ENCODE measurements at regions not wholly inside any gene's neighbourhood (a gene's known extent, or its start where the extent isn't known, plus 50 kb on each side); places are given as distances from the start of the nearest gene placed in this dataset.

DNA sequence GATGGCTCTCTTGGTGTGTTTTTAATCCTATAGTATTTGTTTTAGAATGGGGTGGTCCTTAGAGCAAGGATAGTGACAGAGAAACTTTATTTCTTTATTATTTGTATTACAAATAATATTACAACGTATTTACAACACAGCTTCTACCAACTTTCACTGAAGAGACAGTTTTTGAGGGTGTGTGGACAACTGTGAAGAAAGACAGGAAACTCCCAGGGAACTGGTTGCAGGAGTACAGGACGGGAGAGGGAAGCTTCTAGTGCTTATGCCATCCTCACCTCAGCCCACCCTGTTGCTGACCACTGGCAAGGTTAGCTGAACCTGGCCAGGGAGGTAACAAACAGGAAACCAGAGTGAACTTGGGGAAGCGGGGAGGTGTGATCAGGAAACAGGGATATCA, 251.7 kb downstream of the BCL11A start:
- DNase-seq (no peak), ATAC-seq (no peak)
- intact Hi-C loops (cut with DNase I, micrococcal nuclease) = no loop called here

DNA sequence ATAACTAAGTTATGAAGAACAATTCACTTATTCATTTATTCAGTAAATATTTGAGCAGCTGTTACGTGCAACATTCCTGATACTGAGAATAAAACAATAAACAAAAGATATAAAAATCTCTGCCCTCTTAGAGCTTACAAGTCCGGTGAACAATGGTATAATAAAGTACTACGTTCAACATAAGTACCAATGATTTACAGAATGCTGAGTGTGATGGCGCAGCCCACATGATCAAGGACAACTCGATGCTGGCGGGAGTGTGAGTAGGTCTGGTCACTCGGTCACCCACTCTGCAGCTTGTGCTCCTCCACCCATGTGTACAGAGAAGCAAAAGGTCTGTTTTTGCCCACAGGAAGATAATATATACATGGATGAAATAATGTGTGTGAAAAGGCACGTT, 254.3 kb downstream of the BCL11A start:
- peak in 1 of 2 donors; percentile 38 for DNase-seq
- intact Hi-C loops (cut with DNase I, micrococcal nuclease) = no loop called here
- peak; percentile 73 for ATAC-seq

DNA sequence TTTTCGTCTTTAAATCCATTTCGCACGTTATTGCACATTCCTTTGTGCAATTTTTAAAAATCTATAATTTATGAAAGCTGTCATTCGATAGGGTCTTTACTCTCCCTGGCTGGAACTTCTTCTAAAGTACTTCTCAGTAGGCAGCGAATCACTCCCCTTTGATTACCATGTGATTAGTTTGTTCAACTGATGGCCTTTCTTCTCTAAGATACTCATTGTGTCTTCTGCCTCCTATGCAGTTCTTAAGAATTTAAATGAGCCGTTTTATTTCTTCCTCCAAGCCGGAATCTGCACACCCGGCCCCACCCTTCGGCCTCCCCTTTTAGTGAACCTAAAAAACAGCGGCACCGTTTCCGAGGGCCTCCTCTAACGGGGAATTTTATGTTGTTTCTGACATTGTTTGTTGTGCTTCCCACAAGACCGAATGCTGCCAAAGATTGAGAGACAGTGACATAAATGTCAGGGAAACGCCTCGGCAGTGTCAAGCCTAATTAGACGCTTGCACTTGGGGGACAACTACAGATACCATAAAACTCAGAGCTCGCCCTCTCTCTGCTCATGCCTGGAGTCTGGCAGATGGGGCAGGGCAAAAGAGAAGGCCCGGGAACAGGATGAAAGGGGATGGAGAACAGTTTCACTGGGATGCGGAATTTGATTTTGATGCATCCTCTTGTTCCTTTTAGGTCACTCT, 255.3 kb downstream of the BCL11A start:
- DNase-seq = no peak
- intact Hi-C loops (cut with DNase I, micrococcal nuclease) = no loop called here
- ATAC-seq = peak; percentile 13

DNA sequence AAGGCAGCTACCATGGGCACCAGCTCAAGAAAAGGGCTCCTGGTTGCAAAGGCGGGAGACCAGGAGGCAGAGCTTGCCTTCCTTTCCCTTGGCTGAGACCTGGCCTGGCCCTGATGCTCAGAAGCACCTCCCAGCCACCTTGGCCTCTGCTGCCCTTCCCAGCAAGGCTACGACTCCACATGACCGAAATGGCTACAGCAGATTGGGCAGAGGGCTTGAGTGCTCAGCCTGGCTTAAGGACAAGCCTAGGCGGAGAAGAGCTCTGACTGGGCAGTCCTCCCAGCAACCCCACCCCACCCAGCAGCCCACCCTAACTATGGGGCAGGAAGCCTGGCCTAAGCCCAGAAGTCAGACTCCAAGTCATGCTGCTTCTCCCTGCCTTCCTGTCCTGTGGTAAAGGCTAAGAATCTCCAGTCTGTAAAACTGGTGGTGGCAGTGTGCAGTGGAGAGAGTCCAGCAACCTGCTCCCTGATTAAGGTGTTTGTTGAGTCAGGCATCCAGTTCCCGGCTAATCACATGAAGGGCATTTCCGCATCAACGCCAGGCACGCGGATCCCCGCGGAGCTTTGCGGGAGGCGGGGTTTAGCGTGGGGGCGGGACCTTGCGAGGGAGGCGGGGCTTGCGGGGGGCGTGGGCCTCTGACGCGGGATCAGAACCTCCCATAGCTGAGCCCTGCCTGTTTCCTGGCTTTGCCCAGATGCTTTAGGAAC, 256.0 kb downstream of the BCL11A start:
- ATAC-seq (peak; percentile 89), DNase-seq (peak; percentile 50 to 67)
- intact Hi-C loops (cut with DNase I, micrococcal nuclease) = no loop called here

DNA sequence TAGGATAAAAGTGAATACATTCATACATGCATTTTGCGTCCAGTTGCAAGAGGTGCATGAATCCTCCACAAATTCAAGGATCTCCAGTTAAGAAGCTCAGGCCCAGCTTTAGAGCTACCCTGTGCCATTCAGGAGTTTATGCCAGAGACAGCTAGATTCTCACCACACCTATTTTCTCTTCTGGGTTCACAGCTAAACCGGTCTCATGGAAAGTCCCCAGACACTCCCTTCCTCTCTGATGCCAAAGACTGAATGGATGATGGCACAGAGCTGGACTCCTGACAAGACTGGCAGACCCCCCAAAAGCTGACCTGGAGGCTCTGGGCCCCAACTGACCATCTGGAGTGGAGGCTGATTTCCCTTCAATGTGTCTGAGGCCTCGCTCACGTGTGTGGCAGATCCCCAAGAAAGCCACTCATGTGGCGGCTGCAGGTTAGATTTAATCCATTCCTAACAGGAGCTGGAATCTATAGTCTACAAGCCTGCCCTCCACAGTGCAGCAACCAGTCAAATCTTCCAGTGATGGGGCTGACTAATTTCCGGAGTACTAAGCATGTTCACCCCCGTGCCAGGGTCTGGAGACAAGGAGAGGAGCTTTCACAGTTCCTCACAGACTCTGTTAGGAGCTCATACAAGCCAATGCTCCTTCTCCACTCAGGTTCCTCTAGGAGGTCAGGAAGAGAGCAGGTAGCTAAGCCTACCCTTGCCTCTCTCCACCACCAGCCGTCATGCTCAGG, 257.1 kb downstream of the BCL11A start:
- DNase-seq (no peak), ATAC-seq (peak; percentile 20)
- intact Hi-C loops (cut with DNase I, micrococcal nuclease) = no loop called here

DNA sequence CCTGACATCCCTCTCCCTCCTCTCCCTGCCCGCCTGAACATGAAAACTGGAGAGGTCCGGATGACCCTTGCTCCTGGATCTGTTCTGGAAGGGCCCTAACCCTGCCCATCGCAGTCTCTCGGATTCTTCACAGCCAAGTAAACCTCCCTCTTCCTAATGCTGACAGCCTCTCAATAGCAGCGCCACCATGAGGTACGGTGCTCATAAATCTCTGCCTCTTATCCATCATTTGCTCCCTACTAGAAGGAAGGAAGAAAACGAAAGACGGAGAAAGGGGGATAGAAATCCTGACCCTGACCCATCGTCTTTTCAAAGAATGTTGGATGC, 257.9 kb downstream of the BCL11A start:
- DNase-seq (no peak), ATAC-seq (no peak)
- intact Hi-C loops (cut with DNase I, micrococcal nuclease) = no loop called here

DNA sequence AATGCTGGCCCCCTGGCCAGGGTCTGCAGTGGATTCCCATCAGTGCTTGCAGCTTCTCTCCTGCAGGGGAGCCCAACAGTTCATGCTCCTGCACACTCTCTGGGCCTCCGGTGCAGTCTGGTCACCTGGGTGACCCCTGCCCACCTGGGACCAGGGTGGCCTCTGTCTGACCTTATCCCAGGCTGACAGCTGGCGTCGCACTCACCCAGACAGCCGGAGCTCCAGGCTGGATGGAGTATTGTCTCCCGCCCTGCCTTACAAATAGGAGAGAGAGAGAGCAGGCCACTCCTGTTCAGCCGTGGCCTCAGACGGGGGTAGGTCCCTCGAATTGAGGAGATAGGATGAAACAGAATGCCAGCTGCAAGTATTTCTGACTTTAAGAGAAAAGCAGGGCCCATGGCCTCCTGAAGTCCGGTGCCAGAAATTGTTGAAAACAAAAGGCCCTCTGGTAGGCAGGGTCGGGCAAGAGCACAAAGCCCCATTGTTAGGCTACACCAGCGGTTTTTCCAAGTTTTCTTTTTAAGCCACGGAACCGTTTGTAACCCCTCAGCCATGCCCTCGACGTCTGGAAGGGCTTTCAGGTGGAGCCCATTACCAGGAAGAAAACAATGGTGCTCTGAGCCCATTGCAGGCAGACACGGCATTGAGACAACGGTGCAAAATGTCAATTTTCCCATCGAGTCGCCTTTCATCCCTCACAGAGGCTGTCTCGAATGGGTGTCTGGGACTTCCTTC, 258.4 kb downstream of the BCL11A start:
- intact Hi-C loops (cut with DNase I, micrococcal nuclease) = no loop called here
- DNase-seq (no peak), ATAC-seq (peak; percentile 19)

DNA sequence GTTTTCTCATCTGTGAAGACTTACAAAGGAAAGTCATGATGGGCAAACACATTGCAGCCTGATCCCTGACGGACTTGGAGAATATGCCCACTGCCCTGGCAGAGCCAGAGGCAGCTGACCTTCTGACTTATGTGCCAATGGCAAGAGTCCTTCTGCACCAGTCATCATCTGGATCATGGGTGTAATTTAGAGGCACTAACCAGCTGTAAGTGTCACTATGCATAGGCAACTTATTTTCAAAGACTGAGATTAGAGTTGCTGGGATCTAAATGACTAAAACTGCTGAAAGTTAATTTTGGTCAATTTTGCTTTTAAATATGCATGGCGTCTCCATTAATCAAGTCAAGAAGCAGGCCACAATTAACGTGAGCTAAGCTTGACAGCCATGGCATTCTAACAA, 261.2 kb downstream of the BCL11A start:
- ATAC-seq = no peak
- DNase-seq = no peak
- intact Hi-C loops (cut with DNase I, micrococcal nuclease) = no loop called here

DNA sequence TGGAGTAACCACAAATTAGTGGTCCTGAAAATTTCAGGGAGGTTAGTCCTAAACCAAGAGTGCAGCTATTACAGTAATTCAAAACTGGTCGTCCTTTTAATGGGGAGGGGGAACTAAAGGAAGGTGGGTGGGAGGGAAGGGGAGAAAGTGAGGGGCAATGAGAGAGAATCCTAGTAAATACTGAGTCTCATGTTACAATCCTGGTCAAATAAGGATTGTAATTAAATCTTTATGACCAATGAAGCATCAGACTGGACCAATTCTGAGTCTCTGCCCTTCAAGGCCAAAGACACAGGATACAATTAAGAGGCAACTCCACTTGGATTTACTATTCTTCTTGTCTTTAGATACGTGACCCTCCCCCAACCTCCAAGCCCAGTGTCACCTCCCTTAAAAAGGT, 262.9 kb downstream of the BCL11A start:
- DNase-seq (no peak), ATAC-seq (peak; percentile 16)
- intact Hi-C loops (cut with DNase I, micrococcal nuclease) = no loop called here

DNA sequence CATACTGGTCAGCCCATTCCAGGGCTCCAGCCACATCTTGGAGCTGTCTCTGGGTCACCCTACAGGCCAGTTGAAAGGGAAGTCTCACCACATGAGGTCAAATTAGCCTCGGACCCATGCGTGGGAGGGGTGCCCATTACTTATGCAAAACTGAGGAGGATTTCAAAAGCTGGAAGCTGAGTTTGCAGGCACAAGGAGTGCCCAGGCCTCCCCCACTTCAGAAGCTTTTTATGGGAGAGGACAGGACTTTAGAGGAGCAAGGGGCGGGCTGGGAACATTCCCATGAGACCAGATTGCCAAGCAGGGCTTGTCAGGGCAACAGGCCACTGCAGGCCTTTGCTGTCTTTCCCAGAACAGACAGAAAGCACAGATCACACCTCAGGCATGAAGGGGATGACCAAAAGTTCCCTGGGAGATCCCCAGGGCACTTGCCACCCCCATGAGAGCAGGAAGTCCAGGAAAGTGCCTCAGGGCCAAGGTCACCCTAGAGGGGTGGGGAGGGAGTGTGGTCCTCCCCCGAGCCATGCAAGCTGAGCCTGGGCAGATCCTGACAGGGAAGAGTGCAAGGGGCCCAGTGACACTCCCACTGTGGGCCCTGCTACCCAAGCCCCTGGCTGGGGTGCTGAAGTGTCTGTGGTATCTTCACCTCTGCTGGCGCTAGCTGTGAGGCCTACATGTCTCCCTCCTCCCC, 267.7 kb downstream of the BCL11A start:
- peak; percentile 27 for ATAC-seq
- intact Hi-C loops (cut with DNase I, micrococcal nuclease) = no loop called here
- no peak for DNase-seq

DNA sequence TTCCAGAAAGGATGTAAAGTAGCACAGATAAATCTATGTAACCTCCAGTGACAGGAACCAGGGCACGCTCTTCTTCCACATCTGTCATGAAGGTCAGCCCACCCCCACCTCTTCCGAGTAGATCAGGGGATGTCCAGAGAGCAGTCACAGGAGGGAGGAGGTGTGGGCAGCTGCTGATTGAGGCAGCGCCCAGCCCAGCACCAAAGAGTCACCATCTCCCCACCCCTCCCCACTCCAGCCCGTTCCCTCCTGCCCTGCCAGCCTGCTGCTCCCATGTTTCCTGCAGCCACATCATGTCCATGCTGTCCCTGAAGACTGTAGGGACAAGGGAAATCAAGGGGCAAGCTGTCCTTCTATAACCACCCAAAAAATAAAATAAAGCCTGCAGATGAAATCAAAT, 269.8 kb downstream of the BCL11A start:
- ATAC-seq (no peak), DNase-seq (no peak)
- intact Hi-C loops (cut with DNase I, micrococcal nuclease) = no loop called here

DNA sequence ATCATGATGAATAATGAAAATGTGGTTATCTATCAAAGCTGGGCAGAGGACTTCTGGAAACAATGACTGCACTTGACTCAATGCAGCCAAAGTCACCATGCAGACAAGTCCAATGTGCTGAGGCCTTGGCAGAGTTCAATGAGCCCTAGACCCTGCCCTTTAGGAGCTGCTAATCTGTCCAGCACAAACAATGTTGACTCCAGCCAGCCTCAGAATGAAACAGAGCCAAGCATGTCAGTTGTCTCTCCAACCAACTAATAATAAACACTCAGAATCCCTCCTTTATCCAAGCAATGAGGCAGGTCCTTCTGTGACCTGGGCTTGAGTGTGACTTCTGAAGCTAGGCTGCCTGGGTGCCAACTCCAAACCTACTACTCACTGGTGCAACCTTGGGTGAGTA, 270.6 kb downstream of the BCL11A start:
- DNase-seq (no peak), ATAC-seq (no peak)
- intact Hi-C loops (cut with DNase I, micrococcal nuclease) = no loop called here

DNA sequence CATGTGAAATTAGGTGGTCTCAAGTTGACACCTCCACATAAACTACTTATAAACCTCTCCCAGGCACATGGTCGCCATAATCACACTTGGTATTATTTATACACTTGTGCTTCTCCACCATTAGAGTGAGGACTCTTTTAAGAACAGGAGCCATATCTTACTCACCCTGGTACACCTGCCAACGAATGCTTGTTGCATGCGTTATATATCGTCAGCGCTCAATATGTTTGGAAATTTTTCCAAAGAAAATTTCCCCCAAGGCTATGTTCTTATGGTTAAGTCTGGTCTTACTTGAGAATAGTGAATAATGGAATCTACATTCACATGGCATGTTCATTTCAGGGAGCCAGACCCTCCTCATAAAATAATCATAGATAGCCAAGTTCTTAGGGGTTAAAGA, 271.7 kb downstream of the BCL11A start:
- intact Hi-C loops (cut with DNase I, micrococcal nuclease) = no loop called here
- DNase-seq (no peak), ATAC-seq (no peak)

DNA sequence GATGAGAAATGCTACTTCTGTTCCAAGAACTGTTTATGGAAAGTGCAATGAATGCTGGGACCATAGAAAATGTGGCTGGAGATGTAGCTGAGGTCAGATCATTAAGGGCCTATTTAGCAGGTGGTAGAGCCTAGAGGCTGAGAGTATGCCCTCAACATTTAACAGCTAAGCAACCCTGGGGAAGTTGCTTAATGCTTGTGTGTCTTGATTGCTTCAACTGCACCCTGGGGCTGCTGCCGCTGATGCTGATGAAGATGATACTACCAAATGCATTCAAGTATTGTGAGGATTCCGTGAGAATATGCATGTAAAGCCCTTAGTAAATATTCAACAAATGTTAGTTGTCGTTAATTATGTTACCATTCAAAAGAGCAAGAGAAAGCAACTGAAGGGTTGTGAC, 273.2 kb downstream of the BCL11A start:
- intact Hi-C loops (cut with DNase I, micrococcal nuclease) = no loop called here
- DNase-seq (no peak), ATAC-seq (no peak)

DNA sequence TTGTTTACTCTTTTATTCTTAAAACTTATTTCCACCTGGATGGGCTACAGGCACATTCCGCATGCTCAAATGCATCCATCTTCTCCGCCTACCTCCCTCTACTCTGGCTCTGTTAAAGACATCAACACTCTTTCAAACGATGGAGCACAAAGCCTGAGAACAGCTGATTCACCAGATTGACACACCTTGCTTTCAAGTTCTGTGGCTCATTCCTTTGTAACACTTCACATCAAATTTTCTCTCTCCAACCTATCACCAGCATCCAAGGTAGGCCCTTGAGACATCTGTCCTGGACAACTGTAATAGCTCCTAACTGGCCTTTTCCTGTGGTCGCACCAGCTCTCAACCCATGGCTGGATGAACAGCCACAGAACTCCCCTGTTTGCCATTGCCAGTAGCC, 274.5 kb downstream of the BCL11A start:
- intact Hi-C loops (cut with DNase I, micrococcal nuclease) = no loop called here
- DNase-seq (no peak), ATAC-seq (no peak)

DNA sequence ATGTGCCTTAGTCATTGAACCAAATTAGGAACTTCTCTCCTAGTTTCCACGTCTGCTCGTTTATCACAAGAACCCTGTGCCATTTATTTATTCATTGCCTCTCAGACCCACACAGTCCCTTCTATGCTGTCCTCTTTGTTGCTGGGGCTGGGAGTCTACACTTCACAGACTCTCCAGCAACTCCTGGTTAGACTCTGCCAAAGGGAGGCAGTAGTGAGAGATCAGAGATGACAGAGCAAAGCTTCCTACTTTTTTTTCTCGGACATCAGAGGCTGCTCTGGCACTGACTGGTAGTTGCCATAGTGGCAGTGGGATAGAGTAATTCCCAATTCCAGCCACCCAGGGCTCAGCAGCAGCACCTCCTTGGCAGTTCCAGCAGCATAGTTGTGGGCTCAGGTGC, 277.5 kb downstream of the BCL11A start:
- DNase-seq = no peak
- no peak for ATAC-seq
- intact Hi-C loops (cut with DNase I, micrococcal nuclease) = no loop called here

DNA sequence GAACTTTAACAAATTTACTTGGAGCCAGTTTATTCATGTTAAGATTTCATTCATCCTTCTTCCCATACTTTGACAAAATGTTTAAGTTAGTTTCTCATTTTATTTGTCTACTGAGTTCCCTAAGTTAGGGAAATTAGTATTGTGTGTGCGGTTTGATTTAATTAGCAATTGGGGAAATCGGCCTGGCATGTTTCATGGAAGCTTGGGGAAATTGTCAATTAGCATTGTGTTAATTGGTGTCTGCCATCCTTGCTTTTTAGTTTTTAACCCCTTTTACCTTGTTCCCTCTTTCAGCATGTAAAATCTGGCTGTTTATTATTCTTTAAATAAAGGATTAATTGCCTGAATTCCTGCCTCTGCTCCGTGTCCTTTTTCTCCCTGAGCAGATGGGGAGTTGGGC, 279.6 kb downstream of the BCL11A start:
- no peak for ATAC-seq
- DNase-seq = no peak
- intact Hi-C loops (cut with DNase I, micrococcal nuclease) = no loop called here

DNA sequence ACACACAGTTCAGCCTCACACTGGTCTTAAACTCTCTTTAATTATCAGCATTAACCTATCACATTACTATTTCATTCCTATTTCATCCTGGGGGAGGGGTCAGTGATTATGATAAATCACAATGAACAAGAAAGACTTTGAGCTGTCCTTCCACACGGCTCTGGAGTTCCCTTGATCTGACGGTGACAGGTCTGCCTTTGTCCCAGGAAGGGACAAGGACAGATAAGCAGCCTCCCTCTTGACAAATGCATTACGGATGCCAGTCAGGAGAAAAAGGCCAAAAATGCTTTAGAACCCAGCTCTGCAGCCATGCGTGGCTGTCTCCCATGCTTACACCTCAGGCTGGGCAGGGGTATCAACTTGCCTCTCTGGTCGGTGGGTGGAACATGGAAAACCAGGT, 281.7 kb downstream of the BCL11A start:
- ATAC-seq = no peak
- no peak for DNase-seq
- intact Hi-C loops (cut with DNase I, micrococcal nuclease) = no loop called here

DNA sequence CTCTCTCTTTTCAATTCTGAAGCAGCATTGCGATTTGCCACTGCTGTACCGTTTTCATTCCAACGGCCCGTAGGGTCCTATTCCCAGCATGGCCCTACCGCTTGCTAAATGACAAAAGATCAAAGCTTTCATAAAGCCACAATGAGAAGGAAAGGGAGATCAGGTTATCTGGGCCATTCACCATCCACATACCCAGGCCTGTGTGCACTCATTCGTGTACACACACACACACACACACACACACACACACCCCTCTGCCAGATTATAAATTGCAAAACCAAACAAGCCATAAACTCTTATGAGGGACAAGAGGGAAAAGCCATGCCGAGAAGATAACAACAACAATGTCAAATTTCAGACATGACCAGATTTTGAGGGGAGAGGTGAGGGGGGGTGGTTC, 282.3 kb downstream of the BCL11A start:
- intact Hi-C loops (cut with DNase I, micrococcal nuclease) = no loop called here
- ATAC-seq (no peak), DNase-seq (no peak)

All from left colon (tissue), 2 donors.